Caco-2 (cell line): ENCODE measurements at regions not wholly inside any gene's neighbourhood (a gene's known extent, or its start where the extent isn't known, plus 50 kb on each side); places are given as distances from the start of the nearest gene placed in this dataset.

Experiments
- BruUV-seq: library from RNA; stranded (reverse); fragments of 400-500 nt; replicated peaks from 2 replicates; lab custom pipeline; 2021; lab: Mats Ljungman, UMichigan
- CTCF ChIA-PET: fragments of 300-600 bp; sonication (Branson Sonifier 250); formaldehyde crosslinking; loops from one replicate; lab custom pipeline; 2022; ENCODE audit warnings: antibody characterized with exemption; lab: Charles Lee
- POLR2A ChIA-PET: fragments of 300-600 bp; sonication (Branson Sonifier 250); formaldehyde crosslinking; loops from one replicate; lab custom pipeline; 2022; ENCODE audit warnings: antibody characterized with exemption; lab: Charles Lee
- DNase-seq, 2 experiments: peaks; one replicate each; pipeline versions ENCODE4 v3.0.0 to v3.0.0-alpha.2; 2020 to 2022
- H3K27me3 ChIP-seq: replicated peaks from 2 replicates; pipeline ENCODE4 v1.6.0; 2011; ENCODE audit warnings: low read length; ENCODE audit not compliant: control insufficient read depth, insufficient read depth
- H3K36me3 ChIP-seq: 2 replicates; pipeline ENCODE4 v1.5.1; 2011; ENCODE audit warnings: low read length; ENCODE audit not compliant: control insufficient read depth, insufficient read depth
- H3K4me1 ChIP-seq: fragments of 250-450 bp; sonication (Bioruptor Pico); 2 replicates; pipeline ENCODE4 v1.5.1; 2020; ENCODE audit warnings: mild to moderate bottlenecking
- H3K4me3 ChIP-seq: 2 replicates; pipeline ENCODE4 v1.5.1; 2011; ENCODE audit warnings: low read depth, mild to moderate bottlenecking, control low read depth, low read length
- H3K9me3 ChIP-seq: fragments of 250-450 bp; sonication (Bioruptor Pico); 2 replicates; pipeline ENCODE4 v1.5.1; 2020; ENCODE audit warnings: mild to moderate bottlenecking, moderate library complexity
- H3K27ac Mint-ChIP-seq: one replicate; pipeline ENCODE4 v1.8.0; 2022; ENCODE audit warnings: mixed read lengths; ENCODE audit not compliant: unreplicated experiment
- H3K27me3 Mint-ChIP-seq: one replicate; pipeline ENCODE4 v1.8.0; 2022; ENCODE audit warnings: mixed read lengths; ENCODE audit not compliant: insufficient read depth, unreplicated experiment
- H3K36me3 Mint-ChIP-seq: one replicate; pipeline ENCODE4 v1.8.0; 2022; ENCODE audit warnings: mild to moderate bottlenecking, mixed read lengths; ENCODE audit not compliant: insufficient read depth, unreplicated experiment
- H3K4me1 Mint-ChIP-seq: one replicate; pipeline ENCODE4 v1.8.0; 2022; ENCODE audit warnings: low read depth, mixed read lengths; ENCODE audit not compliant: unreplicated experiment
- H3K4me3 Mint-ChIP-seq: one replicate; pipeline ENCODE4 v1.8.0; 2022; ENCODE audit warnings: mild to moderate bottlenecking, moderate library complexity, mixed read lengths; ENCODE audit not compliant: unreplicated experiment
- H3K9me3 Mint-ChIP-seq: one replicate; pipeline ENCODE4 v1.8.0; 2022; ENCODE audit warnings: mixed read lengths; ENCODE audit not compliant: unreplicated experiment
- CTCF ChIP-seq, 2 experiments: fragments of 200-600 bp in 1 of 2; IDR thresholded peaks; 1 replicate in 1 of 2; 2 replicates in 1 of 2; pipeline versions ENCODE4 v1.5.1 to v1.8.0; 2011 to 2022; ENCODE audit warnings: antibody characterized with exemption in 1 of 2, control low read depth in 1 of 2, inconsistent platforms in 1 of 2, low read depth in 1 of 2, low read length in 1 of 2, mild to moderate bottlenecking in 1 of 2, moderate library complexity in 1 of 2; ENCODE audit not compliant: insufficient read depth in 1 of 2, severe bottlenecking in 1 of 2, unreplicated experiment in 1 of 2
- intact Hi-C: fragments of 100-400 bp; cut with micrococcal nuclease; formaldehyde crosslinking; loops from one replicate; pipeline ENCODE4 v1.10.0; 2022; ENCODE audit not compliant: unreplicated experiment

- Histone ChIP-seq H3K27me3 (no peaks in the 10 kb centered on the region), H3K9me3 (no peaks in the 10 kb centered on the region), H3K4me3 (no peak overlapping the region), H3K4me1 (peaks cover 38% of the 10 kb centered on the region), H3K36me3 (no peaks in the 10 kb centered on the region)
- intact Hi-C loops, result loop anchor here (5.0 to 10.0 kb wide), 3 partner anchors 39 to 176 kb away; partner anchors contain the start of gene NFE2L3
- DNase-seq, result no peak
- Mint-ChIP-seq H3K4me3 (no peak overlapping the region), H3K27me3 (no peaks in the 10 kb centered on the region), H3K4me1 (peaks cover 32% of the 10 kb centered on the region), H3K9me3 (no peaks in the 10 kb centered on the region), H3K36me3 (peaks cover 5% of the 10 kb centered on the region), H3K27ac (no peak overlapping the region)
- ChIA-PET CTCF (interaction anchor here (0.7 kb wide), 1 partner anchor 78 kb away, joined by 3 read pairs; no protein-coding TSS in a partner anchor), POLR2A (no interaction called here)
- TF ChIP-seq CTCF (IDR thresholded peaks at IDR 0.05; ENCODE audit: insufficient read depth in 1 of 2, low read depth in 1 of 2, low read length in 1 of 2, severe bottlenecking in 1 of 2, unreplicated experiment in 1 of 2), result no peak
- no TSS peak for BruUV-seq
These were observed 143.6 kb upstream of the NFE2L3 start for GRCh38 chr7:26008428-26008827.

- CTCF ChIA-PET, result no interaction called here
- Mint-ChIP-seq H3K4me1 (peaks cover 17% of the 10 kb centered on the region), H3K36me3 (peaks cover 4% of the 10 kb centered on the region), H3K27ac (no peak overlapping the region), H3K4me3 (no peak overlapping the region), H3K27me3 (no peaks in the 10 kb centered on the region), H3K9me3 (no peaks in the 10 kb centered on the region)
- POLR2A ChIA-PET, result no interaction called here
- no TSS peak for BruUV-seq
- H3K36me3 ChIP-seq, result no peaks in the 10 kb centered on the region
- intact Hi-C loops, result no loop called here
- no peak overlapping the region for H3K4me3 ChIP-seq
- H3K27me3 ChIP-seq, result no peaks in the 10 kb centered on the region
- no peak for TF ChIP-seq CTCF (IDR thresholded peaks at IDR 0.05; ENCODE audit: insufficient read depth in 1 of 2, low read depth in 1 of 2, low read length in 1 of 2, severe bottlenecking in 1 of 2, unreplicated experiment in 1 of 2)
- DNase-seq, result no peak
- H3K4me1 ChIP-seq, result peaks cover 19% of the 10 kb centered on the region
- 0 out of 2 replicates have a peak, but pooled peaks cover 8% of the 10 kb centered on the region for H3K9me3 ChIP-seq
These were observed 140.8 kb upstream of the NFE2L3 start for GRCh38 chr7:26011039-26011696.

GRCh38 chr7:26013551-26014083 is 138.4 kb upstream of the NFE2L3 start:
- Mint-ChIP-seq H3K4me3 (no peak overlapping the region), H3K27ac (no peak overlapping the region), H3K9me3 (no peaks in the 10 kb centered on the region), H3K4me1 (no peaks in the 10 kb centered on the region), H3K36me3 (no peaks in the 10 kb centered on the region), H3K27me3 (no peaks in the 10 kb centered on the region)
- Histone ChIP-seq H3K4me3 (no peak overlapping the region), H3K36me3 (no peaks in the 10 kb centered on the region), H3K9me3 (0 out of 2 replicates have a peak, but pooled peaks cover 11% of the 10 kb centered on the region), H3K27me3 (no peaks in the 10 kb centered on the region), H3K4me1 (no peaks in the 10 kb centered on the region)
- ChIA-PET POLR2A (no interaction called here), CTCF (no interaction called here)
- DNase-seq, result no peak
- intact Hi-C loops, result no loop called here
- TF ChIP-seq CTCF (IDR thresholded peaks at IDR 0.05; ENCODE audit: insufficient read depth in 1 of 2, low read depth in 1 of 2, low read length in 1 of 2, severe bottlenecking in 1 of 2, unreplicated experiment in 1 of 2), result no peak
- BruUV-seq, result no TSS peak
